ENCODE measurements at regions not wholly inside any gene's neighbourhood (a gene's known extent, or its start where the extent isn't known, plus 50 kb on each side); places are given as distances from the start of the nearest gene placed in this dataset.

DNA sequence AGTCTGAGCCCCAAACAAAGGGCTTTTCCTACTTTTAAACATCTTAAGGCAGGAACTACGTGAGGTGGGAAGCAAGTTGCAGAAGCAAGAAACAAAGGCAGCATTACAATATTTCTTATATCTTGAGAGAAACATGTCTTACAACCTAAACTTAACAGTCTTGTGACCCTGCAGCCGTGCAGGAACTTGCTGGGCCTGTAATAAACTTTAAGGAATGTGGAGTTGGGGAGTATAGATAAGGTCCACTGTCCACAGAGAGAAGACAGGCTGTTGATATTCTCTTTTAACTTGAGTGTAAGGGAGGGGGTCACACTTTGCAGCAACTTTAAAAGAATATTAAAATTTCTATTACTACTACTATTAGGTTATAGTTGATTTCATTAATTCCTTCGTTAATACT lies 214.6 kb upstream of the HTR2A start:
- no peaks in the 10 kb centered on the region for H4K20me1 ChIP-seq (ENCODE audit: insufficient read depth)
- 0 out of 2 replicates have a peak, but pooled peaks cover 7% of the 10 kb centered on the region for H3K4me1 ChIP-seq (replicated peaks; ENCODE audit: insufficient read depth)
- no peak overlapping the region for H3K4me3 ChIP-seq
- TF ChIP-seq EZH2 (IDR thresholded peaks at IDR 0.05; ENCODE audit: low read depth): no peak
- TF ChIP-seq, protein P1, sequence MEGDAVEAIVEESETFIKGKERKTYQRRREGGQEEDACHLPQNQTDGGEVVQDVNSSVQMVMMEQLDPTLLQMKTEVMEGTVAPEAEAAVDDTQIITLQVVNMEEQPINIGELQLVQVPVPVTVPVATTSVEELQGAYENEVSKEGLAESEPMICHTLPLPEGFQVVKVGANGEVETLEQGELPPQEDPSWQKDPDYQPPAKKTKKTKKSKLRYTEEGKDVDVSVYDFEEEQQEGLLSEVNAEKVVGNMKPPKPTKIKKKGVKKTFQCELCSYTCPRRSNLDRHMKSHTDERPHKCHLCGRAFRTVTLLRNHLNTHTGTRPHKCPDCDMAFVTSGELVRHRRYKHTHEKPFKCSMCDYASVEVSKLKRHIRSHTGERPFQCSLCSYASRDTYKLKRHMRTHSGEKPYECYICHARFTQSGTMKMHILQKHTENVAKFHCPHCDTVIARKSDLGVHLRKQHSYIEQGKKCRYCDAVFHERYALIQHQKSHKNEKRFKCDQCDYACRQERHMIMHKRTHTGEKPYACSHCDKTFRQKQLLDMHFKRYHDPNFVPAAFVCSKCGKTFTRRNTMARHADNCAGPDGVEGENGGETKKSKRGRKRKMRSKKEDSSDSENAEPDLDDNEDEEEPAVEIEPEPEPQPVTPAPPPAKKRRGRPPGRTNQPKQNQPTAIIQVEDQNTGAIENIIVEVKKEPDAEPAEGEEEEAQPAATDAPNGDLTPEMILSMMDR (conservative IDR thresholded peaks at IDR 0.05): no peak
- no peaks in the 10 kb centered on the region for H3K9me3 ChIP-seq (ENCODE audit: insufficient read depth, low read depth)
- no peaks in the 10 kb centered on the region for H3K27me3 ChIP-seq (ENCODE audit: insufficient read depth, low read depth)
- peak overlapping the region; percentile 34; the same call in 1 of the 2 replicates for H3K4me2 ChIP-seq
- H3K9me2 ChIP-seq (ENCODE audit: insufficient read depth): no peaks in the 10 kb centered on the region
- intact Hi-C loops (cut with micrococcal nuclease; ENCODE audit: unreplicated experiment): loop anchor here (2.0 kb wide), 1 partner anchor 57 kb away; no protein-coding TSS in a partner anchor
- no peak overlapping the region for H3K27ac ChIP-seq
- BruUV-seq (replicated peaks): no TSS peak
- no peaks in the 10 kb centered on the region for H3K36me3 ChIP-seq (ENCODE audit: low read depth)
- DNase-seq: no peak
- no peaks in the 10 kb centered on the region for H3F3A ChIP-seq (ENCODE audit: insufficient read depth, low read depth)
- POLR2A ChIA-PET (ENCODE audit: unreplicated experiment): no interaction called here
- no peak overlapping the region for H2AFZ ChIP-seq
- H3K79me2 ChIP-seq (ENCODE audit: low read depth): no peaks in the 10 kb centered on the region
- CTCF ChIA-PET: no interaction called here

DNA sequence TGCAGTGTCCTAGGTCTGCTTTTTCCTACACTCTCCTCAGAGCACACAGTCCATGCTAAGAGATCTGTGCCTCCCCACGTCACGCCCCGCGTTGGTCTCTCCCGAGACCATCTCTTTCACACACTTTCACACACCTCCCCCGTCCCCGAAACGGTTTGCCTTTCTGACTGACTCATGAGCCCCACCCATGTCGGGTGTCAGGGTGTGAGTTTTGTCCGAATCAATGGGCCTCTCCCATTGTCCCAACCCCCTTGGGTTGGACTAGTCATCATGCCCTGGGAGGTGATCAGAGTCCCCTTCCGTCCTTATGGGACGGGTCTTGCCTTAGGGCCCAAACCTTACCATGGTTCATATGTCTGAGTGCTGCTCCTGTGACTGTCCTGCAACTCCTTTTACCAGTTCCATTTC lies 214.0 kb upstream of the HTR2A start:
- no peaks in the 10 kb centered on the region for H3K36me3 ChIP-seq (ENCODE audit: low read depth)
- TF ChIP-seq, protein P1 (conservative IDR thresholded peaks at IDR 0.05): no peak
- H3K4me1 ChIP-seq (replicated peaks; ENCODE audit: insufficient read depth): 0 out of 2 replicates have a peak, but pooled peaks cover 7% of the 10 kb centered on the region
- no peaks in the 10 kb centered on the region for H3K79me2 ChIP-seq (ENCODE audit: low read depth)
- H3K9me3 ChIP-seq (ENCODE audit: insufficient read depth, low read depth): no peaks in the 10 kb centered on the region
- H3K9me2 ChIP-seq (ENCODE audit: insufficient read depth): no peaks in the 10 kb centered on the region
- peak overlapping the region; percentile 34; the same call in 1 of the 2 replicates for H3K4me2 ChIP-seq
- H4K20me1 ChIP-seq (ENCODE audit: insufficient read depth): no peaks in the 10 kb centered on the region
- 0 out of 2 replicates have a peak overlapping the region, but pooled peaks have one; percentile 35 for H3K27ac ChIP-seq
- DNase-seq: peak in 1 of 2 experiments; percentile 31
- CTCF ChIA-PET: no interaction called here
- no peak overlapping the region for H3K4me3 ChIP-seq
- H3F3A ChIP-seq (ENCODE audit: insufficient read depth, low read depth): no peaks in the 10 kb centered on the region
- H2AFZ ChIP-seq: no peak overlapping the region; the same call in 1 of the 2 replicates
- intact Hi-C loops (cut with micrococcal nuclease; ENCODE audit: unreplicated experiment): loop anchor here (2.0 kb wide), 1 partner anchor 58 kb away; no protein-coding TSS in a partner anchor
- H3K27me3 ChIP-seq (ENCODE audit: insufficient read depth, low read depth): no peaks in the 10 kb centered on the region
- POLR2A ChIA-PET (ENCODE audit: unreplicated experiment): no interaction called here
- no TSS peak for BruUV-seq (replicated peaks)

DNA sequence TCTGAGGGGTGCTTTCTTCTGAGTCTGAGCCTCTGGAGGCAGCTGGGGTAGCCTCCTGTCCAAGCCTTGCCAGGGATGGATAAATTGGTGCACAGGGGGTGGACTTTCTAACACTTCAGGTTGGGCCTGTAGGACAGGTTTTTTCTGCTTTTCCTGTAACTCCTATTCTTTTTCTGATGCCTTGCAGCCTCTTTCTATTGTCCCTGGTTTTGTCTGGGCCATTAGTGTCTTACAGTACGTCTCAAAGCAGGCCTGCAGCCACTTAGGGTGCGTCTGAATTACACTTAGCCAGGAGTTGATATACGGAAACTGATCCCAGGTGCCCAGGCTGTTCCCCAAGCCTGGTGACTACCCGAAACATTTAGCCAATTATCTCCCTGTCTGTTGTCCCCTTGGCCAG lies 213.3 kb upstream of the HTR2A start:
- Histone ChIP-seq H3K9me3 (ENCODE audit: insufficient read depth, low read depth) (no peaks in the 10 kb centered on the region), H3F3A (ENCODE audit: insufficient read depth, low read depth) (no peaks in the 10 kb centered on the region), H3K36me3 (ENCODE audit: low read depth) (no peaks in the 10 kb centered on the region), H3K27ac (peak overlapping the region; percentile 35; the same call in 1 of the 2 replicates), H2AFZ (no peak overlapping the region), H3K4me3 (no peak overlapping the region), H4K20me1 (ENCODE audit: insufficient read depth) (no peaks in the 10 kb centered on the region), H3K79me2 (ENCODE audit: low read depth) (no peaks in the 10 kb centered on the region), H3K9me2 (ENCODE audit: insufficient read depth) (no peaks in the 10 kb centered on the region), H3K27me3 (ENCODE audit: insufficient read depth, low read depth) (no peaks in the 10 kb centered on the region), H3K4me1 (replicated peaks; ENCODE audit: insufficient read depth) (0 out of 2 replicates have a peak, but pooled peaks cover 7% of the 10 kb centered on the region), H3K4me2 (no peak overlapping the region)
- TF ChIP-seq, protein P1 (conservative IDR thresholded peaks at IDR 0.05): no peak
- no peak for TF ChIP-seq EZH2 (IDR thresholded peaks at IDR 0.05; ENCODE audit: low read depth)
- DNase-seq: peak in 1 of 2 experiments; percentile 22
- intact Hi-C loops (cut with micrococcal nuclease; ENCODE audit: unreplicated experiment): loop anchor here (2.0 kb wide), 1 partner anchor 59 kb away; no protein-coding TSS in a partner anchor
- ChIA-PET POLR2A (ENCODE audit: unreplicated experiment) (no interaction called here), CTCF (no interaction called here)
- no TSS peak for BruUV-seq (replicated peaks)

Data from PC-9 (cell line).